ENCODE measurements at regions not wholly inside any gene's neighbourhood (a gene's known extent, or its start where the extent isn't known, plus 50 kb on each side); places are given as distances from the start of the nearest gene placed in this dataset.

GRCh38 chr7:68936471-68937035 is 661.7 kb upstream of the AUTS2 start:
- TF ChIP-seq CTCF (IDR thresholded peaks at IDR 0.05; ENCODE audit: low read length) = no peak
- TF ChIP-seq EZH2 (optimal IDR thresholded peaks at IDR 0.05; ENCODE audit: low read depth, low read length) = no peak
